Skeletal muscle tissue (tissue), 3 donors: ENCODE measurements at regions not wholly inside any gene's neighbourhood (a gene's known extent, or its start where the extent isn't known, plus 50 kb on each side); places are given as distances from the start of the nearest gene placed in this dataset.
"Not testable (repeated sequence)": the region's sequence is repeated elsewhere in the genome, so short reads cannot be mapped to it uniquely, and the experiment has no call there.

Source experiments
- H3K27ac ChIP-seq: one replicate; pipeline ENCODE4 v1.7.0; 2013; ENCODE audit warnings: mild to moderate bottlenecking, low read depth, low read length, inconsistent platforms
- H3K27me3 ChIP-seq, 3 donors: one replicate each; pipeline ENCODE4 v1.7.0; 2013; ENCODE audit warnings: low read length in 3 of 3; ENCODE audit not compliant: control insufficient read depth in 3 of 3, insufficient read depth in 3 of 3
- H3K36me3 ChIP-seq, 3 donors: one replicate each; pipeline ENCODE4 v1.7.0; 2013; ENCODE audit warnings: low read length in 3 of 3; ENCODE audit not compliant: control insufficient read depth in 3 of 3, insufficient read depth in 3 of 3
- H3K4me1 ChIP-seq, 3 donors: one replicate each; pipeline ENCODE4 v1.7.0; 2013; ENCODE audit warnings: low read length in 3 of 3, mild to moderate bottlenecking in 3 of 3; ENCODE audit not compliant: control insufficient read depth in 3 of 3, insufficient read depth in 3 of 3
- H3K4me3 ChIP-seq, 3 donors: one replicate each; pipeline ENCODE4 v1.7.0; 2013; ENCODE audit warnings: low read length in 3 of 3
- H3K9ac ChIP-seq, 3 donors: one replicate each; pipeline ENCODE4 v1.7.0; 2013; ENCODE audit warnings: low read length in 3 of 3, mild to moderate bottlenecking in 3 of 3, moderate library complexity in 2 of 3, low read depth in 1 of 3
- H3K9me3 ChIP-seq, 3 donors: one replicate each; pipeline ENCODE4 v1.7.0; 2013; ENCODE audit warnings: low read length in 3 of 3; ENCODE audit not compliant: control insufficient read depth in 3 of 3
- donor health status: Osteomylitis.

DNA sequence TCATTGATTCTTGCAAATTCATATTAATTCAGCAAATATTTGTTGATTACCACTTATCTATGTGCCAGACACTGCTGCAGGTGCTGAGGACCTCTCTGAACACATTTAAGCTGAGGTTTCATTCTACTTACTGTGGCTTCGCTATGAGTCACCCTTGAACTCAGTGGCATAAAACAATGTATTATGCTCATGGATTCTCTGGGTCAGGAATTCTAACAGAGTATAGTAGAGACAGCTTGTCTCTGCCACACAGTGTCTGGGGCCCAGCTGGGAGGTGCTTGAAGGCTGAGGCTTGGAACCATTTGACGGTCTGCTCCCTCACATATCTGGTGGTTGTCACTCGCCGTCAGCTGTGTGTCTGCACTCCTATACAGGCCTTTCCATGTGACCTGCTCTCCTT is 124.3 kb upstream of the NR3C1 start:
- no peaks in the 10 kb centered on the region for H3K9me3 ChIP-seq
- H3K9ac ChIP-seq: no peak overlapping the region
- no peaks in the 10 kb centered on the region for H3K4me1 ChIP-seq
- H3K27ac ChIP-seq: no peak overlapping the region
- no peaks in the 10 kb centered on the region for H3K27me3 ChIP-seq
- H3K36me3 ChIP-seq: no peaks in the 10 kb centered on the region
- no peak overlapping the region for H3K4me3 ChIP-seq

DNA sequence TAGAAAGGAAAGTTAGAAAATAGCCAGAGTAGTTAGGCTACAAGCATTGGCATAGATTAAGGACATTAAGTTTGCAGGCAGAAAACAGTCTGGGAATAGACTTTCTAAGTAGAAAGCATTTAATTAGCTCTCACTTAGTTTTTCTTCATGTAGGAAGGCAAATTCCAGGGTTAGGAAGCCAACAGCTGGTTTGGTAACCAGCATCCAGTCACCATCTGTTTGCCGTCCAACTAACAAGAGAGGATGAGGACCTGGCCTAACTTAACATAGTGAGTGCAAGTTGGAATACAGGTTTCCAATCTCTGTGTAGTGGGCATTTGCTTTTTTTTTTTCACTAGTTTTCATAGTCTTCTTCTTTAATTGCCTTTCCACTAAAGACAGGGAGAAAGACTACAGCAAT is 121.7 kb upstream of the NR3C1 start:
- no peaks in the 10 kb centered on the region for H3K27me3 ChIP-seq
- no peak overlapping the region for H3K4me3 ChIP-seq
- peaks cover 0 to 3% (median 0%) of the 10 kb centered on the region in 3 donors for H3K4me1 ChIP-seq
- H3K9me3 ChIP-seq: no peaks in the 10 kb centered on the region
- no peak overlapping the region for H3K9ac ChIP-seq
- H3K36me3 ChIP-seq: no peaks in the 10 kb centered on the region
- H3K27ac ChIP-seq: no peak overlapping the region

DNA sequence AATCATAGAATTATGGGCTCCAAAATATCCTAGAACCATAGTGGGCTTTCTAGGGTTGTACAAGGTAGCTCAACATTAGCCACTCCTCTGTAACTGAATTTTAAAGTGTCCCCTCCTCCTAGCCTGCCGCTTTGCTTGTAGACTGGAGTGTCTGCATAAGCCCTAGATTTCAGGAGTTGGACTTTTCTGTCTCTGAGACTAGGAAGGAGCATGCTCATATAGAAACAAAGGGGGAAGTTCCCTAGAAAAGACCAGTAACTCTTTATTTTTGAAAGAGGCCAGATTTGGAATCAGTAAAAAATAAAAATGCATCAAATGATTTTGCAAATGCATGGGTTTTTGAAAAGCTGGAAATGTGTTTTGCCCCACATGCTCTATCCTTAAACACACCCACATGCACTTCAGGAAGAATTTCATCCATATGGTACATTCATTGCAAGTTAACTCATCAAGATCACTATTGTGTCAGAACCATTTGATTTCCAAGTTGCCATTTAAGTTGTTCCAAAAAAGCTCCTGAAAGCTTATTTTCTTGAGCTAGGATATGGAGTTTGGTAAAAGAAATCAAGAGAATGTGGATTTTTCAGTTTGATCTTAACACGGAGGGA is 121.0 kb upstream of the NR3C1 start:
- Histone ChIP-seq H3K27ac (no peak overlapping the region), H3K4me1 (peaks cover 0 to 3% (median 0%) of the 10 kb centered on the region in 3 donors), H3K36me3 (no peaks in the 10 kb centered on the region), H3K9me3 (no peaks in the 10 kb centered on the region), H3K9ac (no peak overlapping the region), H3K27me3 (no peaks in the 10 kb centered on the region), H3K4me3 (no peak overlapping the region)

GRCh38 chr5:143521846-143522400 is 118.4 kb upstream of the NR3C1 start:
- Histone ChIP-seq H3K9ac (no peak overlapping the region), H3K4me1 (peaks cover 0 to 3% (median 0%) of the 10 kb centered on the region in 3 donors), H3K4me3 (no peak overlapping the region), H3K36me3 (no peaks in the 10 kb centered on the region), H3K27me3 (no peaks in the 10 kb centered on the region), H3K9me3 (no peaks in the 10 kb centered on the region), H3K27ac (no peak overlapping the region)

GRCh38 chr5:143521141-143521540 is 117.7 kb upstream of the NR3C1 start:
- Histone ChIP-seq H3K4me1 (peaks cover under 1 to 3% (median 3%) of the 10 kb centered on the region in 3 donors), H3K36me3 (no peaks in the 10 kb centered on the region), H3K27ac (no peak overlapping the region), H3K9ac (no peak overlapping the region), H3K4me3 (no peak overlapping the region), H3K27me3 (no peaks in the 10 kb centered on the region), H3K9me3 (no peaks in the 10 kb centered on the region)

GRCh38 chr5:143519215-143519614 is 115.7 kb upstream of the NR3C1 start:
- H3K4me3 ChIP-seq, H3K9ac ChIP-seq, H3K27ac ChIP-seq, H3K36me3 ChIP-seq, H3K27me3 ChIP-seq, H3K9me3 ChIP-seq: not testable (repeated sequence)
- peaks cover 6 to 17% (median 8%) of the 10 kb centered on the region in 3 donors for H3K4me1 ChIP-seq

DNA sequence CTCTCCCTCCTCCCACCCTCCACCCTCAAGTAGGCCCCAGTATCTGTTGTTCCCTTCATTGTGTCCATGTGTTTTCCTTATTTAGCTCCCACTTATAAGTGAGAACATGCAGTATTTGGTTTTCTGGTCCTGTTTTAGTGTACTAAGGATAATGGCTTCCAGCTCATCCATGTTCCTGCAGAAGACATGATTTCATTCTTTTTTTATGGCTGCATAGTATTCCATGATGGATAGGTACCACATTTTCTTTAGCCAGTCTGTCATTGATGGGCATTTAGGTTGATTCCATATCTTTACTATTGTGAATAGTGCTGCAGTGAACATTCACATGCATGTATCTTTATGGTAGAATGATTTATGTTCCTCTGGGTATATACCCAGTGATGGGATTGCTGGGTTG is 114.3 kb upstream of the NR3C1 start:
- not testable (repeated sequence) for H3K9me3 ChIP-seq, H3K27ac ChIP-seq, H3K36me3 ChIP-seq, H3K27me3 ChIP-seq, H3K9ac ChIP-seq, H3K4me3 ChIP-seq
- H3K4me1 ChIP-seq: peaks cover 6 to 19% (median 8%) of the 10 kb centered on the region in 3 donors

DNA sequence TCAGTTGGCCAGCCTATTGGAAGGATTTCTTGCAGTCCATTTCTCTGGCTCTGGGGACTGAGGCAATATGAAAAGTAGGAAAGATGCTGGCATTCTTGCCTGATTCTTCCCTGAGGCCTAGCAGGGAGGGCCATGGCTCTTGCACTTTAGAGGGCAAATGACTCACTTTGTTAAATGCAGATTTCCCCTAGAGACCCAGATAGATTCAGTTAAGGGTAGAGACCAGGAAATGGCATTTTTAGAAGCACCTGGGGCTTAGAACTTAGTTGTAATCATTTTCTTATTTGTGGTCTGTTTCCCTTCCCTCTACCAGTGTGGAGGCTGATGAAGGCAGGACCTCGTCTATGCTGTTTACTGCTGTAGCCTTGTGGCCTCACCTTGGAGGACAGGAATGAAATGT is 112.8 kb upstream of the NR3C1 start:
- Histone ChIP-seq H3K9me3 (no peaks in the 10 kb centered on the region), H3K27ac (no peak overlapping the region), H3K36me3 (no peaks in the 10 kb centered on the region), H3K4me3 (no peak overlapping the region), H3K4me1 (peaks cover 4 to 19% (median 8%) of the 10 kb centered on the region in 3 donors), H3K27me3 (no peaks in the 10 kb centered on the region), H3K9ac (no peak overlapping the region)

DNA sequence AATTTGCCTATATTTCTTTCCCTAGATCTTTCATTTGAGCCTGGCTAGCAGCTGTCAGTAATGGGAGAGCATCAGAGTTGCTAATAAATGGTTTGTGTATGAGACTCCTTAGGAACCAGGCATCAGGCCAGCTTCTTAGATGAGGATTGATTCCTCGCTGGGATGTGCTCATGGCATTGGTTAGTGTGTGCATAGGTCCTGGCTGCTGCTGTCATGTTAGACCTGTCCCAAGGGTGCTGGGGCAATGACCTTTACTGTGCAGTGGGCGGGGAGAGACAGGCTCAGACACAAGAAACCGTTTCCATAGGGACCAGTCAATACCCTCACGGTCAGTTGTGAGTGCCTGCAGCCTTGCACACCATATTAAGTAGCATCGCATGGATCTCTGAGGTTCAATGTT is 112.3 kb upstream of the NR3C1 start:
- Histone ChIP-seq H3K4me1 (peaks cover 3 to 19% (median 8%) of the 10 kb centered on the region in 3 donors), H3K4me3 (no peak overlapping the region), H3K9ac (no peak overlapping the region), H3K27ac (peak overlapping the region; percentile 54), H3K9me3 (no peaks in the 10 kb centered on the region), H3K27me3 (no peaks in the 10 kb centered on the region), H3K36me3 (no peaks in the 10 kb centered on the region)

GRCh38 chr5:143514616-143515335 is 111.3 kb upstream of the NR3C1 start:
- H3K9ac ChIP-seq: no peak overlapping the region
- H3K4me1 ChIP-seq: peaks cover 6 to 25% (median 8%) of the 10 kb centered on the region in 3 donors
- no peak overlapping the region for H3K4me3 ChIP-seq
- H3K36me3 ChIP-seq: no peaks in the 10 kb centered on the region
- peak overlapping the region; percentile 54 for H3K27ac ChIP-seq
- H3K27me3 ChIP-seq: no peaks in the 10 kb centered on the region
- no peaks in the 10 kb centered on the region for H3K9me3 ChIP-seq
